ENCODE measurements at regions not wholly inside any gene's neighbourhood (a gene's known extent, or its start where the extent isn't known, plus 50 kb on each side); places are given as distances from the start of the nearest gene placed in this dataset.

DNA sequence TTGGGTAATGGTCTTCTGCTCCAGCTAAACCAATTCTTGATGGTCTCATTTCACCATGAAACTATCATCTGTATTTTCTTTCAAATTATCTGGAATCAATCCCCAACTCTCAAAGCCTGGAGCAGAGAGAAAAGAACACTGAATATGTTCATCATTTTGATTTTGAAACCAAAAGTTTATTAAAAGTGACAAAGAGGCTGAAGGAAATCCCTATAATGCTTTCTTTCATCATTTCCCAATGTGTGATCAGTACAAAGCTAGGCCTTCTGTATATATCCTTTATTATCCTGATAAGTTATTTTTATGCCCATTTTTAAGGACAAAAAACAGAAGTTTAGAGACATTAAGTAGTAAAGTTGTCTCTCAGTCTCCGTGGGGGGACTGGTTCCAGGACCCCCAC lies 50.1 kb upstream of the MBNL1 start:
- no peak for DNase-seq (ENCODE audit: low spot score)

All from hematopoietic multipotent progenitor cell treated with erythropoietin and hydrocortisone succinate and interleukin-3 and kit ligand, for 15 days (in vitro differentiated cells).